Dedifferentiated amniotic fluid mesenchymal stem cell (primary cell): ENCODE measurements at regions not wholly inside any gene's neighbourhood (a gene's known extent, or its start where the extent isn't known, plus 50 kb on each side); places are given as distances from the start of the nearest gene placed in this dataset.
A peak's percentile ranks its signal among the peaks of the same experiment; 100 is the strongest.
"Not testable (repeated sequence)": the region's sequence is repeated elsewhere in the genome, so short reads cannot be mapped to it uniquely, and the experiment has no call there.

Experiments used
- DNase-seq: peaks from one replicate; pipeline ENCODE4 v3.0.0-alpha.2; 2016; ENCODE audit errors: extremely low spot score

GRCh38 chr7:130845581-130846085, 111.6 kb upstream of the KLF14 start:
- DNase-seq: peak; percentile 74

GRCh38 chr7:130849604-130850003, 115.6 kb upstream of the KLF14 start:
- DNase-seq: no peak

GRCh38 chr7:130850956-130851355, 116.9 kb upstream of the KLF14 start:
- DNase-seq: no peak

- no peak for DNase-seq
Measured at GRCh38 chr7:130852867-130853266, 118.9 kb upstream of the KLF14 start.

GRCh38 chr7:130853503-130854279, 119.7 kb upstream of the KLF14 start:
- DNase-seq: no peak

GRCh38 chr7:130854481-130854880, 120.5 kb upstream of the KLF14 start:
- no peak for DNase-seq

GRCh38 chr7:130856866-130857265, 122.9 kb upstream of the KLF14 start:
- DNase-seq: no peak

GRCh38 chr7:130860832-130861231, 126.8 kb upstream of the KLF14 start:
- DNase-seq: not testable (repeated sequence)

GRCh38 chr7:130865408-130866236, 131.6 kb upstream of the KLF14 start:
- no peak for DNase-seq

GRCh38 chr7:130867039-130867438, 133.0 kb upstream of the KLF14 start:
- no peak for DNase-seq

- no peak for DNase-seq
Measured at GRCh38 chr7:130867581-130868136, 133.7 kb upstream of the KLF14 start.

GRCh38 chr7:130868139-130868538, 134.1 kb upstream of the KLF14 start:
- DNase-seq: no peak

- DNase-seq: no peak
Measured at GRCh38 chr7:130869918-130870317, 135.9 kb upstream of the KLF14 start.

GRCh38 chr7:130872341-130872740, 138.3 kb upstream of the KLF14 start:
- no peak for DNase-seq

GRCh38 chr7:130872756-130873448, 138.9 kb upstream of the KLF14 start:
- DNase-seq: no peak

GRCh38 chr7:130874071-130874915, 140.3 kb upstream of the KLF14 start:
- no peak for DNase-seq

GRCh38 chr7:130875265-130875741, 141.3 kb upstream of the KLF14 start:
- DNase-seq: no peak

- no peak for DNase-seq
Measured at GRCh38 chr7:130875901-130876300, 141.9 kb upstream of the KLF14 start.

GRCh38 chr7:130877236-130877990, 143.4 kb upstream of the KLF14 start:
- no peak for DNase-seq

- DNase-seq: no peak
Measured at GRCh38 chr7:130877991-130878305, 143.9 kb upstream of the KLF14 start.
